Urinary bladder (tissue), 3 donors: ENCODE measurements at regions not wholly inside any gene's neighbourhood (a gene's known extent, or its start where the extent isn't known, plus 50 kb on each side); places are given as distances from the start of the nearest gene placed in this dataset.
A peak's percentile ranks its signal among the peaks of the same experiment; 100 is the strongest.
"Not testable (repeated sequence)": the region's sequence is repeated elsewhere in the genome, so short reads cannot be mapped to it uniquely, and the experiment has no call there.

Source experiments
- DNase-seq: peaks from one replicate; pipeline ENCODE4 v3.0.0-alpha.2; 2015; ENCODE audit errors: extremely low spot score
- H3K27ac ChIP-seq: one replicate; pipeline ENCODE4 v1.5.1; 2013; ENCODE audit warnings: low read depth, mild to moderate bottlenecking, moderate library complexity
- H3K36me3 ChIP-seq: one replicate; pipeline ENCODE4 v1.6.1; 2013; ENCODE audit warnings: mild to moderate bottlenecking, moderate library complexity; ENCODE audit not compliant: insufficient read depth
- H3K4me1 ChIP-seq: one replicate; pipeline ENCODE4 v1.6.1; 2013; ENCODE audit warnings: mild to moderate bottlenecking, moderate library complexity; ENCODE audit not compliant: insufficient read depth
- H3K4me3 ChIP-seq: one replicate; pipeline ENCODE4 v1.5.1; 2013; ENCODE audit warnings: low read depth, low read length
- WGBS: extraction: QIAGEN DNeasy Blood & Tissue Kit; methylation state at CpG from one replicate; pipeline ENCODE4 v1.1.7; 2013; 5-methylcytosine and 5-hydroxymethylcytosine counted together
- donor health status: healthy with polysubstance abuse.
- donor health status: healthy.

DNA sequence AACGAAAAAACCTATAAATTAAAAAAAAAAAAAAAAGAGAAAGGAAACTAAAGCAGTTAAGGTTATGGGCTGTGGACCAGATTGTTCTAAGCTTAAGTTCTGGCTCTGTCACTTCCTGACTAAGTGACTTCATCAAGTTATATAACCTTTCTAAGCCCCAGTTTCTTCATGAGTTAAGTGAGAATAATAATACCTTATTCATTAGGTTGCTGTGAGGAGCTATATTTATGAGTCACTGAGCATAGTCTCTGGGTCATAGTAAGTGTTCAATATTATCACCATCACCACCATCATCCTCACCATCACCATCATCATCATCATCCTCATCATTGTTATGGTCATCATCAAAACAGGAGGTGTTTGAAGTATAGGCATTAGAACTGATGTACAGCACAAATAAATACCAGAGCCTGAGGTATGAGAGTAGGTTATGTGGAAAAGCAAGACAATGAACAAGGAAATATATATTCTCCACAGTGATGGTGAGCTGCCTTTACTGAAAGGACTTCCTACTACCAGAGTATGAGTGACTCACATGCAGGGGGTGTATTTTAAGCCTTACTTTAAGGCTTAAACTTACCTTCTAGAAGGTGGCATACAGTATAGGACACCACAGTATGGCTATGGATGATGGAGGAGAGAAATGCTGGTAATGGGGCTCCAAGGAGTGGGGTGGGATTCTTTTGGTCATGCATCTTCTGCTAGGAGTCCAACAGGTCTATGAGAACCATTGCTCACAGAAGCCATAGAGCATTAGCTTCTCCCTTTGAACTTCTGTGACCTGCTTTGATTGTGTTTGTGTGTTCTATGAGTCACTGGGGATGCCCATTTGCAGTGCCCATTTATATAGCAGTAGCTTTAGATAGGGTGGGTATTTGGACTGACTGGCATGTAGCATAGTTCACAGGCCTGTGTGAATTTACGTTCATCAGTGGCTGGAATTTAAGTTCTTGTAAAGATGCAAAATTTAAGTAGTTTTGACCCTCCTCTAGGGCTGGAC, 104.4 kb downstream of the KLF5 start:
- Histone ChIP-seq H3K4me3 (no peak overlapping the region), H3K27ac (no peak overlapping the region), H3K4me1 (no peaks in the 10 kb centered on the region), H3K36me3 (no peaks in the 10 kb centered on the region)
- no peak for DNase-seq
- WGBS = 75% methylated on average over 2 of the region's 2 CpGs

DNA sequence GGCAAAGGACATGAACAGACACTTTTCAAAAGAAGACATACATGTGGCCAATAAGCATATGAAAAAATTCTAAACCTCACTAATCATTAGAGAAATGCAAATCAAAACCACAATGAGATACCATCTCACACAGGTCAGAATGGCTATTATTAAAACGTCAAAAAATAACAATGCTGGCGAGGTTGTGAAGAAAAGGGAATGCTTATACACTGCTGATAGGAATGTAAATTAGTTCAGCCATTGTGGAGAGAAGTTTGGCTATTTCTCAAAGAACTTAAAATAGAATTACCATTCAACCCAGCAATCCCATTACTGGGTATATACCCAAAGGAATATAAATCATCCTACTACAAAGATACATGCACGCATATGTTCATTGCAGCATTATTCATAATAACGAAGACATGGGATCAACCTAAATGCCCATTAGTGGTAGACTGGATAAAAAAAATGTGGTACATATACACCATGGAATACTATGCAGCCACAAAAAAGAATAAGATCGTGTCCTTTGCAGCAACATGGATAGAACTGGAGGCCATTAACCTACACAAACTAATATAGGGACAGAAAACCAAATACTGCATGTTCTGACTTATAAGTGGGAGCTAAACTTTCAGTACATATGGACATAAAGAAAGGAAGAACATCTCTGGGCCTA, 101.7 kb downstream of the KLF5 start:
- not testable (repeated sequence) for H3K4me1 ChIP-seq, H3K36me3 ChIP-seq, H3K4me3 ChIP-seq, H3K27ac ChIP-seq, DNase-seq
- 93% methylated on average over 5 of the region's 5 CpGs for WGBS

DNA sequence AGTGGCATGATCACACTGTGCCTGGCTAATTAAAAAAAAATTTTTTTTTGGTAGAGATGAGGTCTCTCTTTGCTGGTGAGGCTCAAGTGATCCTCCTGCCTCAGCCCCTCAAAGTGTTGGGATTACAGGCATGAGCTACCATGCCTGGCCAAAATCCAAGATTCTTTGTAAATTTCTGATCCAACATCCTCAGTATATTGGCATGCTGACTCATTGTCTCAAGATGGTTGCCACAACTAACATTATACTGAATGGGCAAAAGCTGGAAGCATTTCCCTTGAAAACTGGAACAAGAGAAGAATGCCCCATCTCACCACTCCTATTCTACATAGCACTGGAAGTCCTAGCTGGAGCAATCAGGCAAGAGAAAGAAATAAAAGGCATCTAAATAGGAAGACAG, 100.0 kb downstream of the KLF5 start:
- Histone ChIP-seq H3K36me3 (no peaks in the 10 kb centered on the region), H3K27ac (no peak overlapping the region), H3K4me3 (no peak overlapping the region), H3K4me1 (no peaks in the 10 kb centered on the region)
- DNase-seq = no peak

DNA sequence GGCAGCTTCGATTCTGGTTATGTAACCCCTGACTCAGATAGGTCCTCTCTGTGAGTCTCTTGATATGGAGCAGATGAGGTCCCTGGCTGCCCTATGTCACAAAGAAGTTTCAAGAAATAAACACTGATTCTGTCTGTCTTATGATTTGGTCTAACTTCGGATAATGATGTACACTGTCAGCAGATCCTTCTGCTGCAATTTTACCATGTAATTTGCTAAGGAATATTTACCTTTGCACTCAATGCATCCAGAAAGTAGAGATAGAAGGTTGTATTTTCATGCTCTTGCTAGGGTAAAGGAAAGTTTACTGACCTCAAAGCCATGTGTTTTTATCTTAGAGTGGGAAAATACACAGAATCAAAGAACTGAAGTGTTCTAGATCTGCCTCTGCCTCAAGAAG, 98.2 kb downstream of the KLF5 start:
- Histone ChIP-seq H3K36me3 (no peaks in the 10 kb centered on the region), H3K27ac (no peak overlapping the region), H3K4me1 (no peaks in the 10 kb centered on the region), H3K4me3 (no peak overlapping the region)
- 64% methylated on average over 2 of the region's 2 CpGs for WGBS
- no peak for DNase-seq

DNA sequence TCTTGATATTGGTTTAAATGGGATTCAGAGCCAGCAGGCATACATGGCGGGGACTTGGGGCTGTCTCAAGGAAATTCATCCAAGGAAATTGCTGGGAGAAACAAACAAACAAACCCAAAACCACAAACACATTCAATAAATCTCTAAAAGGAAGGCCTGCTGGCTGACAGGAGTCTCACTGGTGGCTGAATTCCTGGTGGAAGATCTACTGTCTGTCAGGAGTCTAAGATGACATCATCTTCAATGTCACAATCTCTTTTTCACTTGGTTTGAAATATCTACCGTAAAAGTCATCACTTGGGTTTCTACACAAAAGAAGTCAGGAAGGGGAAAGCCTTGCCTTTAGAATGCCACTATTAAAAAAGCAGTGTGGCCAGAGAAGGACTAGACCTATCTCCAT, 87.9 kb downstream of the KLF5 start:
- Histone ChIP-seq H3K36me3 (no peaks in the 10 kb centered on the region), H3K4me1 (no peaks in the 10 kb centered on the region), H3K27ac (no peak overlapping the region), H3K4me3 (no peak overlapping the region)
- no peak for DNase-seq
- 93% methylated on average over 2 of the region's 2 CpGs for WGBS

DNA sequence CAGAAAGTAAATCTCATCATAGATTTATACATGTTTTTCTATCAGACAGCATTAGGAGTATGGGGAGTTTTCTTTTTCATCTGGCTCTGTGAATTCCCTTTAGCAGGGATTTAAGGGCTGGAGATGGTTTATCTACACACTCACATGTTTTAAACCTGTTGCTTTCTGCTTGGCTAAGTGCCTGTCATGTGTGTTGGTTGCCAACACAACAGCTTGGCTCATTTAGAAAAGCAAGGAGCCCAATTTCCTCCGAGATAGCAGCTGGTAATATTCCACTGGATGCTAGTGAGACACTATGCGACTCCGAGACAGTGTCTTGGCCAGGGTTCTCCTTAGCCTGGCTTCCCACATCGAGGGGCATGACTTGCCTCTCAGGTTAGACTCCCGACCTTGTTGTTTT, 83.3 kb downstream of the KLF5 start:
- Histone ChIP-seq H3K4me3 (no peak overlapping the region), H3K4me1 (no peaks in the 10 kb centered on the region), H3K36me3 (no peaks in the 10 kb centered on the region), H3K27ac (no peak overlapping the region)
- no peak for DNase-seq
- 23% methylated on average over 5 of the region's 5 CpGs for WGBS

DNA sequence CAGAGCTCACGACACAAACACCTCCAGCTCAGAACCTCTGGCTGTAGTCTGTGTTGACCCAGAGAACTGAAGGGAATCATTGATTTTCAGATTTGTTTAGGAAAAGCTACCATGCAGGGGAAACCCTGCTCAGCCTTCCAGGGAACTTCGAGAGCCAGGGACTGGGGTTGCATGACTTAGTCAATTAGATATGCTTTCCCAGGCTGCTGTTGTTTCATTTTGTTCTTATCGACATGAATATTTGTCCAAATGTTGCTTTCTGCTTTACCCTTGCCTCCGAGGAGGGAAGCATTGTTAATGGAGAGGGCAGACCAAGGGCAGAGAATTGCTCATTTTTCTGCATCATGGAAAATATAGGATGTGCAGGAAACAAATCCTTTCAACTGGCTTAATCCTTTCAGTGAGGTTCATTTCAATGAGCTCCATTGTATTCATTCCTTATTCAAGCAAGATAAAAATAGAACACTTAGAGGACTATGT, 82.5 kb downstream of the KLF5 start:
- 46% methylated on average over 4 of the region's 4 CpGs for WGBS
- no peaks in the 10 kb centered on the region for H3K36me3 ChIP-seq

DNA sequence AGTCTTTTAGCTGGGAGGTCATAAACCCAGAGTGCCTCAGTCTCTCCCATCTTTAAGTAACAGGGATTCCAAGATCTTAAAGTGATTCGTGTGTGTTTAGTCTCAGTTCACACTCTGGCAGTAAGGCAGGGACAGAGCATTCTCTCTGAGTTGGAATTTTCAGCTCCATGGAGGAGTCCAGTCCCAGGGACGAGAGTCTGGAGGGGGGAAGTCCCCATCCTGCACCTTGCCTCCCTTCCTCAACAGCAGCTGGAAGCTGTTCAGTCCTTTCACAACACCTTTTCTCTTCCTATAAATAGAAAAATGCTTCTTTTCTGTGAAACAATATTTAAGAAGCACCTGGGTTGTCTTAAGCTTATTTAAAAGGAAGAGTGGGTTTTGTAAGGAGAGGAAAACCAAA, 82.0 kb downstream of the KLF5 start:
- H3K36me3 ChIP-seq = no peaks in the 10 kb centered on the region
- 65% methylated on average over 2 of the region's 2 CpGs for WGBS
- DNase-seq = no peak
- no peaks in the 10 kb centered on the region for H3K4me1 ChIP-seq
- H3K4me3 ChIP-seq = no peak overlapping the region
- H3K27ac ChIP-seq = no peak overlapping the region

More for the DNA sequence above, 82.5 kb downstream of the KLF5 start:
- no peaks in the 10 kb centered on the region for H3K4me1 ChIP-seq
- no peak overlapping the region for H3K4me3 ChIP-seq
- H3K27ac ChIP-seq = no peak overlapping the region
- no peak for DNase-seq

DNA sequence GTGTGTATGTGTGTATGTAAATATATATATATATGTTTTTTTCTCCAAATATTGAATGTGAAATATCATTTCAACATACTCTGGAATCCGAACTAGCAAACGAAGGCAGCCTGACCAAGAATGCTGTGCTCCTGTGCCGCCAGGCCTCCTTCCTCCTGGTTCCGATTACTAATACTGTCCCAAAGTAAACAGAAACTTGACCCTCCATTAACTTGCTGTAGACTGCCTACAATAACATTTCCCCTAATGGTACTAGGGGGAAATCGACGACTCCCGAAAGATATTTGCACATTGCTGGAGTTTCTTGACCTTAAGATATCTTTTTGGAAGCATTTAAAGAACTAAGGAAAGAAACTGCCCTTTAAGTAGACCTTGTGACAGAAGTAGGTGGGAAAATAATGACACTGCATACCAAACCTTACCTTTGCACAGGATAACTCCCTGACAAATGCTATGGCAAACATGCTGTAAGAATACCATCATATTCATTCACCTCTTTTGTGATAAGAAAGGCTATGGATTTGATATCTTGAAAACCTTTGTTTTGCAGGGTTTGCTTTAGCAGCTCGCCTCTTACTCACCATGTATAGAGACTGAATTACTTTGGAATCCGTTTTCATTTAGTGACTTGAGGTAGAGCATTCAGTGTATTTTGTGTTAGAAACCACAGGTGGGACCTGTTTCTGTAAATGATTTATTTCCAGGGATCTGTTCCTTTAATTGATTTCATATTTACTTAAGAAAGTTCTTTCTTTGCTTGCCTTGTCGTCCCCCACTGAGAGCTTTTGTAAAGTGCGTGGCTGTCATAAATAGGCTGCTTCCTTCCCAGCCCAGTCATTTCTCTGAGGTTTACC, 80.1 kb downstream of the KLF5 start:
- peak overlapping the region; percentile 32 for H3K27ac ChIP-seq
- no peaks in the 10 kb centered on the region for H3K36me3 ChIP-seq
- no peak overlapping the region for H3K4me3 ChIP-seq
- WGBS = 60% methylated on average over 11 of the region's 11 CpGs
- no peak for DNase-seq
- H3K4me1 ChIP-seq = no peaks in the 10 kb centered on the region

DNA sequence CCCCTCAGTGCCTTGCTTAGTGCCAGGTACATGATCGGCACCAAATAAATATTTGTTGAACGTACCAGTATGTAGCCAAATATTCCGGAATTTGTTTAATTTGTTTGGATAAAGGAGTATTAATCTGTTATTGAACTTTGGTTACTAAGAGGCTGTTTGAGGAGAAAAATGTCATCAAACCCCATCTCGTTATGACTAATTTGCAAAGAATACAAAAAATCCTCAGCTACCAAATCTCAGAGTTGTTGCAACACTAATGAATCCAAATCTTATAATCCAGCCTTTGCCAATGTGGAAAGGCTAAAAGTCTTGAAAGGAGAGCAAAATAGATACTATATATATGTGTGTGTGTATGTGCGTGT, 79.5 kb downstream of the KLF5 start:
- no peak for DNase-seq
- Histone ChIP-seq H3K27ac (no peak overlapping the region), H3K4me3 (no peak overlapping the region), H3K4me1 (no peaks in the 10 kb centered on the region), H3K36me3 (no peaks in the 10 kb centered on the region)
- 75% methylated on average over 5 of the region's 5 CpGs for WGBS

DNA sequence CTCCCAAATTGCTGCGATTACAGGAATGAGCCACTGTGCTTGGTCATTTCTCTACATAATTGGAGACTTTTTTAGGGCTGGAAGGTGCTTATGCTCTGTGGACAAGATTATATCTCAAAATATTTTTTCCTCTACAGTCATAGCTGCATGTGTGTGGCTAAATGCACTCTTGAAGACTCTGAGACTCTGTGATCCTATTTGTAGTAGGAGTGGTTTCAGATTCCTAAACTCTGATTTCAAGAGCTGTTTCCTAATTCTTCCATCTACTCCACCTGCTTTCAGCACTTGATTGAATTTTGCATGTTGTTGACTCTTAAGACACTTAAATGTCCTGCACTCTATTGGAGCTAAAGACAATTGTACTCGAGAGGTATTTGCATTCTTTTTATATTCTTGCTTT, 78.0 kb downstream of the KLF5 start:
- H3K36me3 ChIP-seq = no peaks in the 10 kb centered on the region
- no peak overlapping the region for H3K4me3 ChIP-seq
- no peak overlapping the region for H3K27ac ChIP-seq
- H3K4me1 ChIP-seq = no peaks in the 10 kb centered on the region
- no peak for DNase-seq
- WGBS = 85% methylated on average over 2 of the region's 2 CpGs

DNA sequence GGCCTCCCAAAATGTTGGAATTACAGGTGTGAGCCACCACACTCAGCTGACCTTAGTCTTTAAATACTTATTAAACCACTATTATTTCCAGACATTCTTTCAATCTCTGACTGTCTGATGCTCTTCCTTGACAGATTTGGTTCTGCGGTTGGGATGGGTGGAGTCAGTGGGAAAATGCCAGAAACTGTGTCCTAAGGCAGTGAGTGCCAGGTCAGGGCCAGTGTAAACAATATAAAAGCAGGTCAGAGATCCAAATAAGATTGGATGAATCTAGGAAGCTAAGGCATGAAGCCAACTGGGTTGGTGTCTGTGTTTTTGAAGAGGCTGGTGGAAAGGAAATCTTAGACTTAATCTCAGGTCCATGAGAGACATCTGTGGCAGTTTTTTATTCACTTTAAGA, 74.7 kb downstream of the KLF5 start:
- Histone ChIP-seq H3K36me3 (no peaks in the 10 kb centered on the region), H3K4me1 (no peaks in the 10 kb centered on the region), H3K4me3 (no peak overlapping the region), H3K27ac (no peak overlapping the region)
- DNase-seq = no peak
- WGBS = 76% methylated on average over 1 of the region's 1 CpG

DNA sequence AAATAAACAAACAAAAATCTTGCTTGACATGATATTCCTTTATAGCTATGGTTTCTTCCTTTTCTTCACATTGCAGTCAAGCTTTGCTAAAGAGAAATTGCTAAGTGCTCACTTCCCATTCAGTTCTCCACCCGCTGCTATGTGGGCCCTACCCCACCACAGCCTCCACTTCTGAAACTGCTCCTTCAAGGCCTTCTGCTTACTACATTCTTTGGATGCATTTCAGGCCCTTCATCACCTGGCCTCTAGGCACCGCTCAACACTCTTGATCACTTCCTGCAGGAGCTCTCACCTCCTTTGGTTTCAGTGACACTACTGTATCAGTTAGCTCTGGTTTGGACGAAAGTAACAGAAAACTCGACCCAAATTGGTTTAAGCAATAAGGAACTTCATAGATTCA, 72.4 kb downstream of the KLF5 start:
- WGBS = 91% methylated on average over 4 of the region's 4 CpGs
- Histone ChIP-seq H3K27ac (no peak overlapping the region), H3K4me1 (no peaks in the 10 kb centered on the region), H3K36me3 (no peaks in the 10 kb centered on the region), H3K4me3 (no peak overlapping the region)
- DNase-seq = no peak
